NCI-H748 (cell line): ENCODE measurements at regions not wholly inside any gene's neighbourhood (a gene's known extent, or its start where the extent isn't known, plus 50 kb on each side); places are given as distances from the start of the nearest gene placed in this dataset.
A peak's percentile ranks its signal among the peaks of the same experiment; 100 is the strongest.

Source experiments
- DNase-seq: peaks from one replicate; lab custom pipeline; 2025; ENCODE audit not compliant: unreplicated experiment; lab: John Stamatoyannopoulos, UW

DNA sequence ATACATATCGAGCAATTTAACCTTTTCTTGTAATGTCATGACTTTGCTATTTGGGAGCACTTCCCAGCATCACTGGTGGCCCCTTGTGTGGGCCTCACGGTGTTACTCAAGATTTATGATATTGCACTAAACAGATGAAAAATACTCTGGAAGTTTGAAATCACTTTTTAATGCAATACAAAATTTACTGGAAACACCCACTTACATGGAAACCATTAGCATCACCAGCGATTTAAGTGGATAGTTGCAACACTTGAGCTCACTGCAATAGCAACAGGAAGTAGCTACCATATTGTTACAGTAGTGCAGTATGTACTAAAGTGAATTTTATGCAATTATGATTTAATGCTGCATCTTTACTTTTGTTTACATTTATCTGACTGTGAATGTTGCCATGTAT is 184.4 kb downstream of the MDFIC start:
- no peak for DNase-seq

DNA sequence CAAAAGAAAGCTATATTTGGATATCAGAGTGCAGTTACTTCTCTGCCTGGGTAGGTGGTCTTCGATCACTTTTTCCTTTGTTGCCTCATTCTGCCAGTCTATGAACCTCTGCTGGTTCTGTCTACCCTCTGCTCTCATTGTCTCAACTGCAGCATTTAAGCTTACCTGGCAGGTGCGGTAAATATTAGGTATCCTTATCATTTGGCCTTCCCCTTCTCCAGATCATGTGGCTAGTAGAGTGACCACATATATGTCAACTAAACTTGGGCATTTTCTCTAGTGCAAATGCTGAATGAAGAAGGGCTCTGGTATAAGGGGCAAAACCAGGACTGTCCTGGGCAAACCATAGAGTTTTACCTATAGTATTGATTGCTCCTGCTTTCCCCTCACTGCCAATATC is 180.8 kb downstream of the MDFIC start:
- DNase-seq: no peak

DNA sequence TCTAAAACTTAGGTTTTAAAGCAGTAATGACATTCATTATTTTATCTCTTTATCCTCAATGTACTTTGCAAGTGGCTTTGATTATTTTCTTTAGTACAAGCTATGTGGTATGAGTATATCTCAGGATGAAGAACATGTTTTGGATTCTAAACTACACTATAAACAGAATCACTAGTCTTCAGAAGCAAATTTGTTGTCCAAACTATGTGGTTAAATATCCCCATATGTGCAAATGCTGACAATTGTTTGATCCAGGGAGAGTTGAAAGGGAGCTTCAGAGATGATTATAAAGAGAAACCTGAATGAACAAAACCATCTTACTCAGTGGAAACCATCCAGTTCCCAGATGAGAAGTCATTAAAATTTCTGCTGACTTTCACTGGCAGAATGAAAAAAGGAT is 179.3 kb downstream of the MDFIC start:
- no peak for DNase-seq

DNA sequence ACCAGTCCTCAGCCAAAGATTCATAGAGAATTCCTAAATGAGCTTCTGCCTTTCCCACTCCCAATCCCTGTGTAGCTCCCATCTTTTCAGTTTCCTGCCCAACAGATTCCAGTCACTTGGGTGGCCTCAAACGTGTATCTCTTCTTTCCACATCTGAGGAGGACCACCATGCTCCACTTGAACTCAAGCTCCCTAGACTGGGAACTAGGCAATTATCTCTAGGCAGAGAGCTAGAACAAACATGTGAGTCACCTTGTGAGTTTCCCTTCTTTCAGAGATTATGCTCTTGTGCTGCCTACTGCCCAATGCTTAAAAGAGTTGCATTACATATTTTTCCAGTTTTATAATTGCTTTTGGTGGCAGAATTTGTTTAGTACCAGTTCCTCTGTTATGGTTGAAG is 178.0 kb downstream of the MDFIC start:
- DNase-seq: peak; percentile 38

DNA sequence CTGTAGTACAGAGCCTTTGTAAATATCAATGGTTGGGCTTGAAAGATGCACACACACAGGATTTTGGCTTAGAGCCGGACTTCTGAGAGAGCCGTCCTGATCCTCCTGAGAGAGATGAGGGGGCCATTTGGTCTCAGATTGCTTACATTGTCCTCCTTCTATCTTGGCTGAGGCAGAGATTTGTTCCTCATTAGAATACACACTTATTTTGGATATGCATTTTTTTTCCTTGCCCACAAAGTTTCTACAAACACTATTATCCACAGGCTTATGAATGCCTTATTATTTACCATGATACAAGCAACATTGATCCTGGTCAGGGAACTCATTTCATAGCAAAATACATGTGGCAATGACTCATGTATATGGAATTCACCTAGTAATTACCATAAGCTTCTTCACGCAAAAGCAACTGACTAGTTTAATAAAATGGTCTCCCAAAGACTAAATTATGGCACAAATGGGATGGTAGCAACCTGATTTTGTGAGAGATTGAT is 175.3 kb downstream of the MDFIC start:
- DNase-seq: no peak

DNA sequence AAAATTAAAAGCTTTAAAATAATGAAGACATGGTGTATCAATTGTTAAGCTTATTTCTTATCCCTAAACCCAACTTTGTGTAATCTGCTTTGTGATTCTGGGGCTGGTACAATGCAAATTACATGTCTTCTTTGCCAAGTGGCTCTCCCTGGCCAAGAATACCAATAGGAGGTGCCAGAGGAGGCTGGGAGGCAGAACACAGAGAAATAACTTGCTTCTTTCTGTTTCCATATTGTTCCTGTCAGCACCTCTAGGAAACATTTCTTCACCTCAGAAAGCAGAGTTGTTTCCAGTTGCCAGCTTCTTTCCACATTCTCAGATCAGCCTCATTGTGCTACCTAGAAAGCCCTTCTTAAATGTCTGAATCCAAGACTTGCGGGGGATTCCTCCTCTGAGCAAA is 174.4 kb downstream of the MDFIC start:
- DNase-seq: no peak

DNA sequence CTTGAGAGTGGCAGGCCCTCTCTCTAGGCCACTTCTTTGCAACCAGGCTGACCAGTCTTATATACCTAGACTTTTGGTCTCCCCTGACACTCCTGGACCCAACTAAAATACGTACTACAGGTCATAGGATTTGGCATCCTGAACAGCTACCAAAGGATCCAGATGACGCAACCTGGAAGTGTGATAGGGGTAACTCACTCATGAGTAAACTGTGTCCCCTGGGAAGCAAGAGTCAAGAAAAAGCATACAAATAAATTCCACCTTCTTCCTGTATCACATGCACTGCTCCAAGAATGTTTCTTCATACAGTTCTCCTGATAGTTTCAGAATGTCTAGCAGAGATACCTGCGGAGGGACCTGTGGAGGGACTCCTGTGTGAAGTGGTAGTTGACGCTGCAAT is 172.3 kb downstream of the MDFIC start:
- DNase-seq: no peak

DNA sequence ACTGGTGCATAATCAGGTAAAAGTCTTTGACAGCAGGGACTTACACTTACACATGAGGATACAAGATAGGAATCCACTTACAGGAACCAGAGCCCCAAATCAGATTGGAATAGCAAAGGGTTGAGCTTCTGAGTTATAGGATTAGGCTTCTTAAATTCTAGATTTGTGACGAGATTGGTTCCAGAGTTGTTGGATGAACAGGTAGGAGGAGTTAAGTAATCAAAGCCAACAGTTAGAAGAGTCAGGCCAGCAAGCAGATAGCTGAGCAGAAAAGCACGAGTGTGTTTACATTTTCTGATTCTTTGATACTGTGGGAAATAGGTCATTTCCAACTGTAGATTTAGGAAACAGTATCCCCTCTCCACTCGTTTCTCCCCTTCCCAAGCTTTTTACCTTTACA is 167.0 kb downstream of the MDFIC start:
- no peak for DNase-seq

DNA sequence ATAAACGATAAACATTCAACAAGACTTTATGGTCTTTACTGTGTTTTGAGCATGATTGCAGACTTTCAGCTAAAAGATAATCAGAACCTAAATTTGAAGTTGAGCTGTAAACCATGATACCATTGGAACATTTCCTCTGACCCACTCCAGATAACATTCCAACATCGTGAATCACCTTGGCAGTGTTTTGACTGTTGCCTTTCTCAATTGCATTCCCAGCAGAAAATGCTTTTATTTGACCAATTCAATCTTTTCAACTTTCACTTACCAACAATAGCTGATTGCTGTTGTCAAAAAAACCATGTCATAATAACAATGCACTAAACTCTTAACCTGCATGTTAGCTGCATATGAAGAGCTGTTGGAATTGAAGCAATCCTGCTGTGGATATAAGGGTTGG is 165.5 kb downstream of the MDFIC start:
- no peak for DNase-seq

DNA sequence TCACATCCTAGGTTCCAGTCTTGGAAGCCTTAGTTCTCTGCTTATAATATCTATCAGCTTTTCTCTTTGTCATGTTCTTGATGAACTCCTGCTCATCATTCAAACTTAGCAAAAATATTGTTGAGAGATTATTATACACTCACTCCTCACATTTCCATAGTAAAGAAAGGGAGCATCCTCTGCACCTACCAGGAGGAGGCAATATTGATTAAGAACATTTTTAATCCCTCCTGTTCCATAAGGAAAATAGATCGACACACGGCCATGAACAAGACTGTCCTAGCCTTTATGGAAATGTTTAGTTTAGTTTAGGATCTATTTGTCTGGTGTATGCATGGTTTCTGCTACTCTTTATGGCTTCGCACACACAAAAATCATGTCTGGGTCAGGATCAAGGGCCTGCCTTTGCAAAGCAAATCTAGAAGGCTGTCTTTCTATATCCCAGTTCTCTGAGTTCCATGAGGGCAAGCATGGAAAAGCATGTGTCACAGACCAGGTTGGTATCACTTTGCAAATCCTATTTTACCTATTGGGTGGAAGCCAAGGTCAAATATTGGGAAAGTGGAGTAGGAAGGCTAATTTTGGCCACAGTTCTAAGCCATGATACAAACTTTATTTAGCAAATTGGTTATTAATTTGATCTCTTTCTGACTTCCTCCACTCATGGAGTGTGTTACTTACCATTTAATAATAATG is 164.4 kb downstream of the MDFIC start:
- DNase-seq: no peak

DNA sequence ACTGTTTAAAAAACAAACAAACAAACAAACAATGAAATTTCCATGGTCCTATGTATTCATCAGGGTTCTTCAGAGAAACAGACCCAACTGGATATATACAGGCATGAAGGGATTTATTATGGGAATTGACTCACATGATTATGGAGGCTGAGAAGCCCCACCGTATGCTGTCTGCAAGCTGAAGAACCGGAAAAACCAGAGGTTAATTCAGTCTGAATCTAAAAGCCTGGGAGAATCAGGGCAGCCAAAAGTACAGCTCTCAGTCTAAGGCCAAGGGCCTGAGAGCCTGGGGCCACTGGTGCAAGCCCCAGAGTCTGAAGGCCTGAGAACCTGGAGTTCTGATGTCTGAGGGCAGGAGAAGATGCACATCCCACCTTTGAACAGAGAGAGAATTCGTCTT is 163.5 kb downstream of the MDFIC start:
- peak; percentile 46 for DNase-seq

DNA sequence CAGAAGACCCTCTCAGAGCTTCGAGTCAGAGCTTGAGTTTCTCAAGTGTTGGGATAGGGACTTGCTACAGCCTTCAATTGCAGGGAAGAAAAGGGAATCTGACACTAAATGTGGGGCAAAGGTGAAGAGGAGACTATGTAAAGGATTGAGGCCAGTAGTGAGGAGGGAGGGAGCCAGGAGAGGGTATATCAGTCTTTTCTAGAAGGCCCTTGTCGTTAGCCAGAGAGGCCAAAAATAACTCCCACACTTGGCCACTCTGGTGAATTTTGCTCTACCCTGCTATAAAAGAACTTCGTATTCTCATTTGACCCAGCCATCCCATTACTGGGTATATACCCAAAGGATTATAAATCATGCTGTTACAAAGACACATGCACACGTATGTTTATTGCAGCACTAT is 162.0 kb downstream of the MDFIC start:
- no peak for DNase-seq

DNA sequence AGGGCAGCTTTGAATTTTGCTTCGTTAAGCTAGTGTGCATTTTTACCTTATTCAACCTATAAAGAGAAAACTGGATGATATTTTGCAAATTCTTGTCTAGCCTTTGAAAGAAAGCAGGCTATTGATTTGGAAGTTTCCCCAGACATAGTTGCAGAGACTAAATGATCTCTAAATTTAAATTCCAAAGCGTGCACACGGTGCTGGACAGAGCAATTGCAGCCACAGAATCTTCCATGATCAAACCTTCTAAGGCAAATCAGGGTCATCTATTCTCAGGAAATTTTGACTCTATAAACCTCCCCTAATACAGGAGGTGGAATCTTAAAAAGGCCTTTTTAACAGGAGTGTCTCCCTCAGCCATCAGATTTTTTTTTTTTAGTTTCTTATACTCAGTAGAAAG is 159.9 kb downstream of the MDFIC start:
- no peak for DNase-seq

DNA sequence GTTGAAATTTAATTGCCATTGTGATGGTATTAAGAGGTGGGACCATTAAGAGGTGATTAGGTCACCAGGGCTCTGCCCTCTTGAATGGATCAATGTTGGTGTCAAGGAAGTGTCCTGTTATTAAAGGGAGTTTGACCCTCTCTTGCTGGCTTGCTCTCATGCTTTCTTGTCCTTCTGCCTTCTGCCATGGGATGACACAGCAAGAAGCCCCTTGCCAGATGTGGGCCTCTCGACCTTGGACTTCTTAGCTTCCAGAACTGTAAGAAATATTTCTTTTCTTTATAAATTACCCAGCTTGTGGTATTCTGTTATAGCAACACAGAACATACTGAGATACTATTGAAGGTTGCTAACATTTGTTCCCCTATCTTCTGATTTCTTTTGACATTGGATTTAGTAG is 157.0 kb downstream of the MDFIC start:
- no peak for DNase-seq

DNA sequence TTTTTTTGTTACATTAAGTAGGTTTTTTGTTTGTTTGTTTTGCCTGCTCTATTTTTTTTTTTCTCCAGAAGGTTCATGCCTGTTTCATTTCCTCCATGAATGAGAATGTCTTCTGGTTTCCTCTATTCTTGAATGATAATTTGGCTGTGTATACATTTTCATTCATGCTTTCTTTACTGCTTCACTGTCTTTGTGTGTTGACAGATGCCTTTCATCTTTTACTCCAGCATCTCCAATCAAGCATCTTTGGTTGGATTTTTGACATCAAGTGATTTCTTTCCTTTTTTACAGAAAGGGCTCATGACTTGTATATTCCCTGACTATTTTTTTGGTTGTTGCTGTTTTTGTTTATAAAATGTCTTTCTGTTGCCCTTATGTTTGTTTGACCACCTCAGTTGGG is 156.5 kb downstream of the MDFIC start:
- no peak for DNase-seq

DNA sequence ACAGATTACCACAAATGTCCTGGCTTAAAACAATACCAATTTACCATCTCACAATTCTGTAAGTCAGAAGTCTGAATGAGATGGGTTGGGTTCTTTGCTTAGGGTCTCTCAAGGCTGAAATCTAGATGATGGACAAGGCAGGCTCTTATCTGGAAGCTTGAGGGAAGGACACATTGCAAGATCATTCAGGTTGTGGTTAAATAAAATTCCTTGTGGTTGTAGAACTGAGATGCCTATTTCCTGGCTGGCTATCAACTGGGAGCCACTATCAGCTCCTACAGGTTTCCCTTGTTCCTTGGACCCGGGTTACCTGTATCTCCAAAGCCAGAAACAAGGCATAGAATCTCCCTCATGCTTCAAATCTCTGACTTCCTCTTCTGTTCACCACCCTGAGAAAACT is 148.4 kb downstream of the MDFIC start:
- DNase-seq: no peak
